K562 (cell line): ENCODE measurements at regions not wholly inside any gene's neighbourhood (a gene's known extent, or its start where the extent isn't known, plus 50 kb on each side); places are given as distances from the start of the nearest gene placed in this dataset.

Experiments
- ATAC-seq: fragments of 200-7000 bp; cut with Tn5 transposase; 3 replicates; pipeline ENCODE4 v1.9.1; 2020; ENCODE audit warnings: moderate library complexity
- BruUV-seq: library from RNA; stranded (reverse); fragments of 400-500 nt; replicated peaks from 2 replicates; lab custom pipeline; 2021; lab: Mats Ljungman, UMichigan
- CTCF ChIA-PET: fragments of 300-600 bp; formaldehyde crosslinking; extraction: SDS; loops from one replicate; lab custom pipeline; 2021; ENCODE audit warnings: low intra/inter-chr PET ratio; lab: Yijun Ruan, JAX
- POLR2A ChIA-PET: fragments of 300-600, 350-650 bp; sonication (Branson Sonifier 250); formaldehyde crosslinking; extraction: SDS; loops from one replicate; lab custom pipeline; 2021; ENCODE audit warnings: antibody characterized with exemption, inconsistent platforms; lab: Yijun Ruan, JAX
- DNase-seq, 4 experiments: peaks; one replicate each; pipeline versions ENCODE4 v3.0.0 to v3.0.0-alpha.2; 2011 to 2018; ENCODE audit warnings: low spot score in 3 of 4, mixed read lengths in 3 of 4; ENCODE audit errors: extremely low read depth in 1 of 4
- FAIRE-seq: peaks from 2 replicates; lab custom pipeline; 2011; peaks lifted over from hg19 to GRCh38; lab: Jason Lieb, UNC
- H2AFZ ChIP-seq: 2 replicates; pipeline ENCODE4 v1.6.0; 2011; ENCODE audit warnings: low read depth, low read length, control low read depth, inconsistent platforms
- H3K27ac ChIP-seq: fragments of 200-600 bp; 3 replicates; pipeline ENCODE4 v1.8.0; 2011; ENCODE audit warnings: low read depth, mild to moderate bottlenecking, control low read depth, inconsistent platforms, low read length, moderate library complexity, mixed read lengths; ENCODE audit errors: extremely low read depth
- H3K27me3 ChIP-seq, 2 experiments: fragments of 300-600 bp in 1 of 2; 2 replicates in 1 of 2; 3 replicates in 1 of 2; pipeline versions ENCODE4 v1.6.0 to v1.8.0; 2011; ENCODE audit warnings: inconsistent platforms in 2 of 2, low read length in 2 of 2, mild to moderate bottlenecking in 1 of 2, mixed read lengths in 1 of 2, moderate library complexity in 1 of 2; ENCODE audit not compliant: control insufficient read depth in 2 of 2, insufficient read depth in 2 of 2
- H3K36me3 ChIP-seq: fragments of 300-600 bp; 3 replicates; pipeline ENCODE4 v1.8.0; 2011; ENCODE audit warnings: mild to moderate bottlenecking, low read length, inconsistent platforms; ENCODE audit not compliant: control insufficient read depth, insufficient read depth
- H3K4me1 ChIP-seq, 2 experiments: fragments of 200-600 bp in 1 of 2; replicated peaks in 1 of 2; 2 replicates in 1 of 2; 3 replicates in 1 of 2; pipeline versions ENCODE4 v1.5.1 to v1.8.0; 2011; ENCODE audit warnings: inconsistent platforms in 2 of 2, low read length in 2 of 2, mild to moderate bottlenecking in 1 of 2, mixed read lengths in 1 of 2, moderate library complexity in 1 of 2; ENCODE audit not compliant: control insufficient read depth in 2 of 2, insufficient read depth in 2 of 2
- H3K4me2 ChIP-seq: 2 replicates; pipeline ENCODE4 v1.6.1; 2011; ENCODE audit warnings: low read length, control low read depth, inconsistent platforms, mixed read lengths; ENCODE audit not compliant: insufficient read depth
- H3K4me3 ChIP-seq: fragments of 200-600 bp; sonication (generic), shearing (Covaris generic); 2 replicates; pipeline ENCODE4 v1.5.1; 2016; ENCODE audit warnings: control low read depth, inconsistent platforms
- H3K79me2 ChIP-seq: fragments of 200-600 bp; 3 replicates; pipeline ENCODE4 v1.8.0; 2011; ENCODE audit warnings: low read length, inconsistent platforms; ENCODE audit not compliant: control insufficient read depth, insufficient read depth
- H3K9ac ChIP-seq, 2 experiments: 2 replicates each; pipeline versions ENCODE4 v1.6.0 to v1.6.1; 2011; ENCODE audit warnings: low read depth in 2 of 2, low read length in 2 of 2, control low read depth in 1 of 2, inconsistent platforms in 1 of 2, mild to moderate bottlenecking in 1 of 2, mixed read lengths in 1 of 2; ENCODE audit not compliant: insufficient read depth in 1 of 2
- H3K9me1 ChIP-seq: one replicate; pipeline ENCODE4 v1.6.0; 2011; ENCODE audit warnings: inconsistent platforms, mild to moderate bottlenecking, low read length, moderate library complexity; ENCODE audit not compliant: control insufficient read depth, insufficient read depth
- H3K9me3 ChIP-seq: replicated peaks from 2 replicates; pipeline ENCODE4 v1.5.1; 2011; ENCODE audit warnings: low read depth, low read length, inconsistent platforms; ENCODE audit not compliant: control insufficient read depth, insufficient read depth
- H4K20me1 ChIP-seq: replicated peaks from 2 replicates; pipeline ENCODE4 v1.6.1; 2011; ENCODE audit warnings: low read length, inconsistent platforms, mixed read lengths; ENCODE audit not compliant: control insufficient read depth, insufficient read depth
- CBFA2T3 ChIP-seq: fragments of 450-650 bp; IDR thresholded peaks from 2 replicates; pipeline ENCODE4 v1.6.1; 2017
- CEBPG ChIP-seq, 3 experiments: fragments of 200-800 bp in 1 of 3; sonication (Bioruptor generic) in 1 of 3; sonication (generic) in 1 of 3; formaldehyde crosslinking in 1 of 3; IDR thresholded peaks in 2 of 3; conservative IDR thresholded peaks in 1 of 3; 2 replicates each; pipeline versions ENCODE4 v1.6.1 to v1.8.0; 2016 to 2022; ENCODE audit warnings: missing compliant biosample characterization in 2 of 3, missing genetic modification characterization in 2 of 3, mild to moderate bottlenecking in 1 of 3, missing genetic modification reagents in 1 of 3
- FOXJ3 ChIP-seq: sonication (generic); formaldehyde crosslinking; IDR thresholded peaks from 2 replicates; pipeline ENCODE4 v1.4.0; 2020; ENCODE audit warnings: mild to moderate bottlenecking, missing genetic modification reagents
- FOXK1 ChIP-seq: sonication (generic); formaldehyde crosslinking; IDR thresholded peaks from 2 replicates; pipeline ENCODE4 v1.8.0; 2022; ENCODE audit warnings: missing genetic modification reagents, mild to moderate bottlenecking, borderline replicate concordance
- HNRNPL ChIP-seq: fragments of 200-400 bp; formaldehyde crosslinking; IDR thresholded peaks from 2 replicates; pipeline ENCODE4 v1.6.1; 2017; ENCODE audit warnings: low read depth, mild to moderate bottlenecking, low read length
- LEF1 ChIP-seq: fragments of 450-650 bp; IDR thresholded peaks from 2 replicates; pipeline ENCODE4 v1.6.1; 2016; ENCODE audit warnings: mild to moderate bottlenecking
- NFE2L1 ChIP-seq: fragments of 450-650 bp; IDR thresholded peaks from 2 replicates; pipeline ENCODE4 v1.6.1; 2016; ENCODE audit warnings: missing genetic modification characterization, low read depth, mild to moderate bottlenecking, missing compliant biosample characterization, moderate library complexity, borderline replicate concordance
- RNF219 ChIP-seq: fragments of 250-450 bp; sonication (Bioruptor Pico); IDR thresholded peaks from 2 replicates; pipeline ENCODE4 v1.5.0; 2022; ENCODE audit warnings: mild to moderate bottlenecking
- TCF7L2 ChIP-seq: fragments of 150-350 bp; IDR thresholded peaks from 2 replicates; pipeline ENCODE4 v1.6.1; 2016; ENCODE audit warnings: low read depth, mild to moderate bottlenecking, low read length, moderate library complexity
- XRCC3 ChIP-seq: fragments of 450-650 bp; IDR thresholded peaks from 2 replicates; pipeline ENCODE4 v1.6.1; 2017; ENCODE audit warnings: mild to moderate bottlenecking, moderate library complexity
- ZNF507 ChIP-seq: conservative IDR thresholded peaks from 2 replicates; pipeline ENCODE4 v1.6.1; 2017; ENCODE audit warnings: missing genetic modification characterization, missing compliant biosample characterization
- ZNF589 ChIP-seq: fragments of 200-800 bp; sonication (Bioruptor generic); IDR thresholded peaks from 2 replicates; pipeline ENCODE4 v1.6.1; 2016; ENCODE audit warnings: low read depth, missing genetic modification characterization, missing compliant biosample characterization
- WGBS: fragments of 100-300 bp; shearing (Covaris generic); methylation state at CpG from one replicate; pipeline ENCODE4 v1.1.6; 2016; ENCODE audit warnings: low coverage, mixed read lengths; ENCODE audit not compliant: insufficient coverage; ENCODE audit errors: missing lambda C conversion rate; 5-methylcytosine and 5-hydroxymethylcytosine counted together
- in situ Hi-C: fragments of 300-500 bp; cut with MboI; formaldehyde crosslinking; loops from 4 replicates; pipeline ENCODE4 v1.15.0; 2018; ENCODE audit warnings: inconsistent platforms, mixed read lengths
- intact Hi-C: fragments of 100-400 bp; cut with micrococcal nuclease; formaldehyde crosslinking; loops from 2 replicates; pipeline ENCODE4 v1.14.2; 2022
- TF ChIP-seq, protein P1 (sequence below): fragments of 200-400 bp; formaldehyde crosslinking; IDR thresholded peaks from 2 replicates; pipeline ENCODE4 v1.6.1; 2017; ENCODE audit warnings: mild to moderate bottlenecking, low read depth, low read length, moderate library complexity
- TF ChIP-seq, protein P2 (sequence below): IDR thresholded peaks from 2 replicates; pipeline ENCODE4 v1.6.1; 2016; ENCODE audit warnings: missing genetic modification characterization, missing compliant biosample characterization
- TF ChIP-seq, protein P3 (sequence below): fragments of 250-450 bp; sonication (Bioruptor Pico); IDR thresholded peaks from 2 replicates; pipeline ENCODE4 v1.8.0; 2021; ENCODE audit warnings: moderate library complexity, mild to moderate bottlenecking, inconsistent platforms

- CTCF ChIA-PET = no interaction called here
- FAIRE-seq (no peak), DNase-seq (no peak), ATAC-seq (no peak)
- BruUV-seq = no TSS peak
- Histone ChIP-seq H2AFZ (no peak overlapping the region), H3K9me1 (no peaks in the 10 kb centered on the region), H4K20me1 (no peaks in the 10 kb centered on the region), H3K9me3 (no peaks in the 10 kb centered on the region), H3K27ac (no peak overlapping the region), H3K4me1 (no peaks in the 10 kb centered on the region), H3K4me3 (no peak overlapping the region), H3K79me2 (no peaks in the 10 kb centered on the region), H3K27me3 (no peaks in the 10 kb centered on the region), H3K9ac (no peak overlapping the region), H3K36me3 (no peaks in the 10 kb centered on the region), H3K4me2 (no peak overlapping the region)
- in situ Hi-C loops = no loop called here
- intact Hi-C loops = no loop called here
- POLR2A ChIA-PET = no interaction called here
- 0% methylated on average over 1 of the region's 1 CpG for WGBS
- TF ChIP-seq NFE2L1 (tag) (no peak), LEF1 (no peak), XRCC3 (no peak), RNF219 (no peak), CEBPG (CRISPR knock-in tag; IDR thresholded peaks at IDR 0.05) (no peak), CEBPG (tag; conservative IDR thresholded peaks at IDR 0.05 in 1 of 2, IDR thresholded peaks at IDR 0.05 in 1 of 2) (no peak), ZNF589 (CRISPR knock-in tag) (no peak), FOXJ3 (no peak), FOXK1 (CRISPR knock-in tag) (no peak), ZNF507 (tag) (no peak), HNRNPL (no peak), CBFA2T3 (no peak), TCF7L2 (no peak)
- TF ChIP-seq, protein P1, sequence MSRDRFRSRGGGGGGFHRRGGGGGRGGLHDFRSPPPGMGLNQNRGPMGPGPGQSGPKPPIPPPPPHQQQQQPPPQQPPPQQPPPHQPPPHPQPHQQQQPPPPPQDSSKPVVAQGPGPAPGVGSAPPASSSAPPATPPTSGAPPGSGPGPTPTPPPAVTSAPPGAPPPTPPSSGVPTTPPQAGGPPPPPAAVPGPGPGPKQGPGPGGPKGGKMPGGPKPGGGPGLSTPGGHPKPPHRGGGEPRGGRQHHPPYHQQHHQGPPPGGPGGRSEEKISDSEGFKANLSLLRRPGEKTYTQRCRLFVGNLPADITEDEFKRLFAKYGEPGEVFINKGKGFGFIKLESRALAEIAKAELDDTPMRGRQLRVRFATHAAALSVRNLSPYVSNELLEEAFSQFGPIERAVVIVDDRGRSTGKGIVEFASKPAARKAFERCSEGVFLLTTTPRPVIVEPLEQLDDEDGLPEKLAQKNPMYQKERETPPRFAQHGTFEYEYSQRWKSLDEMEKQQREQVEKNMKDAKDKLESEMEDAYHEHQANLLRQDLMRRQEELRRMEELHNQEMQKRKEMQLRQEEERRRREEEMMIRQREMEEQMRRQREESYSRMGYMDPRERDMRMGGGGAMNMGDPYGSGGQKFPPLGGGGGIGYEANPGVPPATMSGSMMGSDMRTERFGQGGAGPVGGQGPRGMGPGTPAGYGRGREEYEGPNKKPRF = no peak
- TF ChIP-seq, protein P2, sequence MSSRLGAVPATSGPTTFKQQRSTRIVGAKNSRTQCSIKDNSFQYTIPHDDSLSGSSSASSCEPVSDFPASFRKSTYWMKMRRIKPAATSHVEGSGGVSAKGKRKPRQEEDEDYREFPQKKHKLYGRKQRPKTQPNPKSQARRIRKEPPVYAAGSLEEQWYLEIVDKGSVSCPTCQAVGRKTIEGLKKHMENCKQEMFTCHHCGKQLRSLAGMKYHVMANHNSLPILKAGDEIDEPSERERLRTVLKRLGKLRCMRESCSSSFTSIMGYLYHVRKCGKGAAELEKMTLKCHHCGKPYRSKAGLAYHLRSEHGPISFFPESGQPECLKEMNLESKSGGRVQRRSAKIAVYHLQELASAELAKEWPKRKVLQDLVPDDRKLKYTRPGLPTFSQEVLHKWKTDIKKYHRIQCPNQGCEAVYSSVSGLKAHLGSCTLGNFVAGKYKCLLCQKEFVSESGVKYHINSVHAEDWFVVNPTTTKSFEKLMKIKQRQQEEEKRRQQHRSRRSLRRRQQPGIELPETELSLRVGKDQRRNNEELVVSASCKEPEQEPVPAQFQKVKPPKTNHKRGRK (tag) = no peak
- TF ChIP-seq, protein P3, sequence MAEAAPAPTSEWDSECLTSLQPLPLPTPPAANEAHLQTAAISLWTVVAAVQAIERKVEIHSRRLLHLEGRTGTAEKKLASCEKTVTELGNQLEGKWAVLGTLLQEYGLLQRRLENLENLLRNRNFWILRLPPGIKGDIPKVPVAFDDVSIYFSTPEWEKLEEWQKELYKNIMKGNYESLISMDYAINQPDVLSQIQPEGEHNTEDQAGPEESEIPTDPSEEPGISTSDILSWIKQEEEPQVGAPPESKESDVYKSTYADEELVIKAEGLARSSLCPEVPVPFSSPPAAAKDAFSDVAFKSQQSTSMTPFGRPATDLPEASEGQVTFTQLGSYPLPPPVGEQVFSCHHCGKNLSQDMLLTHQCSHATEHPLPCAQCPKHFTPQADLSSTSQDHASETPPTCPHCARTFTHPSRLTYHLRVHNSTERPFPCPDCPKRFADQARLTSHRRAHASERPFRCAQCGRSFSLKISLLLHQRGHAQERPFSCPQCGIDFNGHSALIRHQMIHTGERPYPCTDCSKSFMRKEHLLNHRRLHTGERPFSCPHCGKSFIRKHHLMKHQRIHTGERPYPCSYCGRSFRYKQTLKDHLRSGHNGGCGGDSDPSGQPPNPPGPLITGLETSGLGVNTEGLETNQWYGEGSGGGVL (CRISPR knock-in tag) = no peak
These were observed 111.4 kb upstream of the SNX7 start for GRCh38 chr1:98550076-98550475.
